Jurkat, Clone E6-1 (cell line): ENCODE measurements at regions not wholly inside any gene's neighbourhood (a gene's known extent, or its start where the extent isn't known, plus 50 kb on each side); places are given as distances from the start of the nearest gene placed in this dataset.

Experiments
- DNase-seq: peaks from one replicate; pipeline ENCODE4 v3.0.0-alpha.2; 2011; ENCODE audit warnings: low read depth, low spot score
- H3K4me3 ChIP-seq: 2 replicates; pipeline ENCODE4 v1.5.1; 2011; ENCODE audit warnings: mild to moderate bottlenecking, low read length, control low read depth, moderate library complexity

DNA sequence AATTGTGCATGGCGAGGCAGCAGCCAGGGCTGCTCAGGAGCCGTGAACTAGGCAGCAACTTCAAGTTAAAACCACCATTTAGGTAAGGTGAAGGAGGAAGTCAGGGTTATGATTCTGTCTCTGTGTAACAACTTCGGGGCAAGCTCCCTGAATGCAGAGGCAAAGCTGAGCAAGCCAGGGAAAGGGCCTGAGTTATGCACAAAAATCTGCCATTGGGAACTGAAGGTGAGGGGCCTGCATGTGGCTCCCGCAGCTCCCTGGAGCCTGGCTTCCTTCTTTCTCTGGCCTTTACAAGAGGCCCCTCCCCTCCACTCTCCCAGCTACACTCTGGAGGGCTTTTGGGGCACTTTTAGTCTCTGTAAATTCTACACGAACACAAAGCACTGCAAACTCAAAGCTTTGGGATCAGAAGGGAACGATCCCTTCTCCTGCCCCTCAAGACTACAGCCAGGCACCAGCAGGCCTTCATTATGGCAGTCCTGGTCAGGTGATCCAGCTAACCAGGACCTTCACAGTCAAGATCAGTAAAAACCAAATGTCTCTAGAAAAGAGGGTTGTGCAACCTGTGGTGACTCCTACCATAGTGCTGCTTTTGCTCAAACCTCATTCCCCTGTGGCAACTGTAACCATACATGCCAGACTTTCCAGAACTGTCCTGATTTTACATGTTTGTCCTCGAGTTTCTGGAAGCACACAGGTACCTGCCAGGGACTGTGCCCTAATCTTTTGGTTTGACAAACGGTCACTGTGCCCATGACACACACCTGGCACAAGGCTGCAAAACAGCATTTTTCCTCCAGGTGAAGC is 67.2 kb upstream of the PTGR2 start:
- H3K4me3 ChIP-seq: no peak overlapping the region; the same call in 1 of the 2 replicates
- no peak for DNase-seq

- no peak overlapping the region for H3K4me3 ChIP-seq
- DNase-seq: no peak
Measured at GRCh38 chr14:73783107-73783727, 68.4 kb upstream of the PTGR2 start.

DNA sequence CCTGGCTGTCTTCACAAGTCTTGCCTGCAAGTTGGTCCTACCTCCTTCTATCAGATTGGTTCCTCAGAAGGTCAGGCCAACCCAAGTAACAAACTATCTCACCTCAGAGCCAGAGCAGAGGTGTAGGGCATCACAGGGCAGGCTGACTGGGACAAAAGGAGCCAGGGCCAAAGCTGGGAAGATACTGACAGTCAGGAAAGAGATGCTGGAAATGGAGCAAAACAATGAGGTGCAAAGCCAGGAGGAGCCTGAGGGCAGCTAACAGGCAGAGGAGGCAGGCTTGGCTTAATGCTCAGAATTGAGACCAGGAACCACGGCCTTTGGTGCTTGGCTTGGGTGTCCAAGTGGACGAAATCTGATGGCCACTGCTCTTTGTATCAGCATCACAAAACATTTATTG is 68.4 kb upstream of the PNMA1 start:
- no peak overlapping the region for H3K4me3 ChIP-seq
- no peak for DNase-seq

DNA sequence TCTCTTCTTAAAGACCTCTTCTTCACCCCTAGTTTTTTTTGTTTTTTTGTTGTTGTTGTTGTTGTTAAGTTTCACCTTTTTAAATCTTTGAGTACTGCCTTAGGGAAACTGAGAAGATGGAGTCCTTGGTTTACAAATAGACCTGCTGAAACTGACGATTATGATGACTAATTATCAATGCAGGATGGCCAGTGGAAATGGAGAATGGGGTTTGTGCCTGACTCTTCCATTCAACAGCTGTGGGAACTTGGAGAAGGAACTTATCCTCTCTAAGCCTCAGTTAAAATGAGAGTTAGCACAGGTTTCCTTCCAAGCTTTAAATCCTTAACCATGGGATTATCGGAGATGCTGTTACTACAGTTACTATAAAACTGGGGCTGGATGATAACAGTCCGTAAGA is 66.7 kb upstream of the PNMA1 start:
- no peak overlapping the region for H3K4me3 ChIP-seq
- DNase-seq: no peak

- H3K4me3 ChIP-seq: no peak overlapping the region
- no peak for DNase-seq
Measured at GRCh38 chr14:73780391-73780790, 66.2 kb upstream of the PNMA1 start.

GRCh38 chr14:73778736-73779135 is 64.6 kb upstream of the PNMA1 start:
- DNase-seq: no peak
- no peak overlapping the region for H3K4me3 ChIP-seq

- no peak for DNase-seq
- H3K4me3 ChIP-seq: no peak overlapping the region
Measured at GRCh38 chr14:73777420-73777819, 63.2 kb upstream of the PNMA1 start.

GRCh38 chr14:73776194-73776537 is 62.0 kb upstream of the PNMA1 start:
- DNase-seq: no peak
- no peak overlapping the region for H3K4me3 ChIP-seq

GRCh38 chr14:73775339-73776193 is 61.4 kb upstream of the PNMA1 start:
- no peak overlapping the region for H3K4me3 ChIP-seq
- DNase-seq: no peak

GRCh38 chr14:73774671-73775070 is 60.5 kb upstream of the PNMA1 start:
- H3K4me3 ChIP-seq: no peak overlapping the region
- DNase-seq: no peak

- DNase-seq: no peak
- H3K4me3 ChIP-seq: no peak overlapping the region
Measured at GRCh38 chr14:73774241-73774570, 60.0 kb upstream of the PNMA1 start.

DNA sequence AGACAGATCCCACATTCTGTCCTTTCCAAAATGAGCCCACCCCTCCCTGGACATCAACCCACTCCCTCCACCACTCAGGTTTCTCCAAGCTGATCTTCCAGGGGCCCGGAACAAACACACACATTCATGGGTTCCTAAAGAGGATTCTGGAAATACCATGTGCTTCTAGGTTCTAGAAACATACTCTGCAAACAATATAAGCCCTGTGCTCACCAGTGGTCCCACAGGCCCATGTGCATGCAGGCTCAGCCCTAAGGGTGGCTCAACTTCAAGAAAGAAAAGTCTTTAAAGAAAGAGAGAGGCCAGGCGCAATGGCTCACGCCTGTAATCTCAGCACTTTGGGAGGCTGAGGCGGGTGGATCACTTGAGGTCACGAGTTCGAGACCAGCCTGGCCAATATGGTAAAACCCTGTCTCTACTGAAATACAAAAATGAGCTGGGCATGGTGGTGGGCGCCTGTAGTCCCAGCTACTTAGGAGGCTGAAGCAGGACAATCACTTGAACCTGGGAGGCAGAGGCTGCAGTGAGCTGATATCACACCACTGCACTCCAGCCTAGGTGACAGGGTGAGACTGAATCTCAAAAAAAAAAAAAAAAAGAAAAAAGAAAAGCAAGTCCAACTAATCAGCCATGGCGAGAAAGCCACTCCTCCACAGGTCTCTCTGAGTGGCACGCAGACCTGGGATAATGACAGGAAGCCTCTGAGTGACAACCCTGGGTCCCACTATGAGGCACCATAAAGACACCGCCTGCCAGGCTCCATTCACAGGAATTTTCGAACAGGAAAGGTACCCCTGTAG is 59.5 kb upstream of the PNMA1 start:
- no peak for DNase-seq
- no peak overlapping the region for H3K4me3 ChIP-seq

GRCh38 chr14:73771848-73772638 is 57.9 kb upstream of the PNMA1 start:
- no peak overlapping the region for H3K4me3 ChIP-seq
- no peak for DNase-seq

- H3K4me3 ChIP-seq: no peak overlapping the region
- no peak for DNase-seq
Measured at GRCh38 chr14:73770977-73771847, 57.0 kb upstream of the PNMA1 start.

GRCh38 chr14:73768107-73768506 is 53.9 kb upstream of the PNMA1 start:
- DNase-seq: no peak
- H3K4me3 ChIP-seq: no peak overlapping the region

- no peak for DNase-seq
- H3K4me3 ChIP-seq: no peak overlapping the region
Measured at GRCh38 chr14:73764406-73765280, 50.5 kb upstream of the PNMA1 start.
